ENCODE measurements at regions not wholly inside any gene's neighbourhood (a gene's known extent, or its start where the extent isn't known, plus 50 kb on each side); places are given as distances from the start of the nearest gene placed in this dataset.

GRCh38 chr10:42952931-42953683 is 123.8 kb upstream of the RET start:
- no peak for DNase-seq

- no peak for DNase-seq
These were observed 122.9 kb upstream of the RET start for GRCh38 chr10:42953684-42954674.

- no peak for DNase-seq
These were observed 121.9 kb upstream of the RET start for GRCh38 chr10:42954766-42955492.

GRCh38 chr10:42955493-42955889 is 121.4 kb upstream of the RET start:
- DNase-seq, result no peak

- DNase-seq, result no peak
These were observed 120.8 kb upstream of the RET start for GRCh38 chr10:42956045-42956444.

- DNase-seq, result no peak
These were observed 118.6 kb upstream of the RET start for GRCh38 chr10:42958142-42958868.

GRCh38 chr10:42959833-42960232 is 117.0 kb upstream of the RET start:
- no peak for DNase-seq

GRCh38 chr10:42960491-42960990 is 116.3 kb upstream of the RET start:
- no peak for DNase-seq

GRCh38 chr10:42960991-42961795 is 115.7 kb upstream of the RET start:
- DNase-seq, result no peak

- DNase-seq, result no peak
These were observed 115.1 kb upstream of the RET start for GRCh38 chr10:42961796-42962109.

- DNase-seq, result no peak
These were observed 114.6 kb upstream of the RET start for GRCh38 chr10:42962110-42962901.

- no peak for DNase-seq
These were observed 114.0 kb upstream of the RET start for GRCh38 chr10:42962902-42963231.

- DNase-seq, result no peak
These were observed 113.6 kb upstream of the RET start for GRCh38 chr10:42963312-42963711.

- DNase-seq, result no peak
These were observed 107.7 kb upstream of the RET start for GRCh38 chr10:42969147-42969546.

- DNase-seq, result no peak
These were observed 107.0 kb upstream of the RET start for GRCh38 chr10:42969909-42970308.

GRCh38 chr10:42970451-42971250 is 106.2 kb upstream of the RET start:
- DNase-seq, result no peak

GRCh38 chr10:42971251-42971599 is 105.6 kb upstream of the RET start:
- no peak for DNase-seq

GRCh38 chr10:42972946-42973345 is 103.9 kb upstream of the RET start:
- no peak for DNase-seq

GRCh38 chr10:42973411-42973810 is 103.5 kb upstream of the RET start:
- no peak for DNase-seq

All from CD4-positive, alpha-beta T cell treated with Interleukin-10 for 1 hour (primary cell).